Astrocyte (in vitro differentiated cells and primary cell): ENCODE measurements at regions not wholly inside any gene's neighbourhood (a gene's known extent, or its start where the extent isn't known, plus 50 kb on each side); places are given as distances from the start of the nearest gene placed in this dataset.

Experiments
- EZH2 ChIP-seq: IDR thresholded peaks from 2 replicates; pipeline ENCODE4 v1.6.1; 2012; ENCODE audit warnings: mild to moderate bottlenecking, low read length, inconsistent platforms; ENCODE audit not compliant: insufficient read depth
- TF ChIP-seq, protein P1 (sequence below): IDR thresholded peaks from 2 replicates; pipeline ENCODE4 v1.5.1; 2011; ENCODE audit warnings: low read depth, mild to moderate bottlenecking, inconsistent platforms, low read length, moderate library complexity; ENCODE audit not compliant: insufficient read depth

GRCh38 chr11:112809429-112809828, 151.8 kb upstream of the NCAM1 start:
- TF ChIP-seq, protein P1, sequence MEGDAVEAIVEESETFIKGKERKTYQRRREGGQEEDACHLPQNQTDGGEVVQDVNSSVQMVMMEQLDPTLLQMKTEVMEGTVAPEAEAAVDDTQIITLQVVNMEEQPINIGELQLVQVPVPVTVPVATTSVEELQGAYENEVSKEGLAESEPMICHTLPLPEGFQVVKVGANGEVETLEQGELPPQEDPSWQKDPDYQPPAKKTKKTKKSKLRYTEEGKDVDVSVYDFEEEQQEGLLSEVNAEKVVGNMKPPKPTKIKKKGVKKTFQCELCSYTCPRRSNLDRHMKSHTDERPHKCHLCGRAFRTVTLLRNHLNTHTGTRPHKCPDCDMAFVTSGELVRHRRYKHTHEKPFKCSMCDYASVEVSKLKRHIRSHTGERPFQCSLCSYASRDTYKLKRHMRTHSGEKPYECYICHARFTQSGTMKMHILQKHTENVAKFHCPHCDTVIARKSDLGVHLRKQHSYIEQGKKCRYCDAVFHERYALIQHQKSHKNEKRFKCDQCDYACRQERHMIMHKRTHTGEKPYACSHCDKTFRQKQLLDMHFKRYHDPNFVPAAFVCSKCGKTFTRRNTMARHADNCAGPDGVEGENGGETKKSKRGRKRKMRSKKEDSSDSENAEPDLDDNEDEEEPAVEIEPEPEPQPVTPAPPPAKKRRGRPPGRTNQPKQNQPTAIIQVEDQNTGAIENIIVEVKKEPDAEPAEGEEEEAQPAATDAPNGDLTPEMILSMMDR, result no peak
- no peak for TF ChIP-seq EZH2
